H9 (cell line): ENCODE measurements at regions not wholly inside any gene's neighbourhood (a gene's known extent, or its start where the extent isn't known, plus 50 kb on each side); places are given as distances from the start of the nearest gene placed in this dataset.

Source experiments
- DNase-seq: peaks from one replicate; pipeline ENCODE4 v3.0.0-alpha.2; 2017
- H2AFZ ChIP-seq: one replicate; pipeline ENCODE4 v1.6.1; 2013; ENCODE audit warnings: mild to moderate bottlenecking, low read length, control low read depth, moderate library complexity
- H2AK5ac ChIP-seq: 2 replicates; pipeline ENCODE4 v1.6.1; 2013; ENCODE audit warnings: low read length, control low read depth, mixed read lengths; ENCODE audit not compliant: insufficient read length
- H2BK120ac ChIP-seq: one replicate; pipeline ENCODE4 v1.6.1; 2013; ENCODE audit warnings: low read depth, mild to moderate bottlenecking, low read length, control low read depth, inconsistent platforms; ENCODE audit not compliant: poor library complexity, severe bottlenecking
- H2BK12ac ChIP-seq: 2 replicates; pipeline ENCODE4 v1.6.1; 2013; ENCODE audit warnings: low read length, control low read depth, mixed read lengths, low read depth; ENCODE audit not compliant: insufficient read length
- H2BK15ac ChIP-seq: 2 replicates; pipeline ENCODE4 v1.6.1; 2013; ENCODE audit warnings: low read depth, low read length, control low read depth
- H2BK20ac ChIP-seq: one replicate; pipeline ENCODE4 v1.6.1; 2013; ENCODE audit warnings: low read depth, mild to moderate bottlenecking, low read length, control low read depth, inconsistent platforms; ENCODE audit not compliant: poor library complexity, severe bottlenecking
- H2BK5ac ChIP-seq: 2 replicates; pipeline ENCODE4 v1.6.1; 2013; ENCODE audit warnings: low read length, control low read depth, mixed read lengths; ENCODE audit not compliant: insufficient read length
- H3K14ac ChIP-seq: 2 replicates; pipeline ENCODE4 v1.6.1; 2013; ENCODE audit warnings: low read length, control low read depth; ENCODE audit not compliant: insufficient read depth
- H3K18ac ChIP-seq: 2 replicates; pipeline ENCODE4 v1.6.1; 2013; ENCODE audit warnings: low read depth, mild to moderate bottlenecking, mixed read lengths, low read length, control low read depth; ENCODE audit not compliant: insufficient read length
- H3K23ac ChIP-seq: 2 replicates; pipeline ENCODE4 v1.6.1; 2013; ENCODE audit warnings: low read length, control low read depth, mixed read lengths, low read depth; ENCODE audit not compliant: insufficient read length
- H3K23me2 ChIP-seq: 2 replicates; pipeline ENCODE4 v1.6.1; 2013; ENCODE audit warnings: low read depth, mild to moderate bottlenecking, mixed read lengths, low read length, control low read depth; ENCODE audit not compliant: insufficient read length, poor library complexity, severe bottlenecking
- H3K27ac ChIP-seq: 2 replicates; pipeline ENCODE4 v1.5.1; 2013; ENCODE audit warnings: low read length, control low read depth, mixed read lengths, low read depth; ENCODE audit not compliant: insufficient read length
- H3K27me3 ChIP-seq: 2 replicates; pipeline ENCODE4 v1.6.1; 2013; ENCODE audit warnings: low read length, control low read depth, inconsistent platforms; ENCODE audit not compliant: insufficient read depth
- H3K4ac ChIP-seq: 2 replicates; pipeline ENCODE4 v1.6.1; 2013; ENCODE audit warnings: low read depth, mild to moderate bottlenecking, control low read depth, inconsistent platforms, low read length, moderate library complexity
- H3K4me1 ChIP-seq: 2 replicates; pipeline ENCODE4 v1.6.1; 2013; ENCODE audit warnings: low read length, control low read depth, inconsistent platforms; ENCODE audit not compliant: insufficient read depth
- H3K4me2 ChIP-seq: 2 replicates; pipeline ENCODE4 v1.6.1; 2013; ENCODE audit warnings: low read length, control low read depth, mixed read lengths; ENCODE audit not compliant: insufficient read length, insufficient read depth
- H3K56ac ChIP-seq: 2 replicates; pipeline ENCODE4 v1.6.1; 2013; ENCODE audit warnings: low read depth, mild to moderate bottlenecking, mixed read lengths, low read length, control low read depth; ENCODE audit not compliant: insufficient read length
- H3K79me1 ChIP-seq: 2 replicates; pipeline ENCODE4 v1.6.1; 2013; ENCODE audit warnings: low read depth, mild to moderate bottlenecking, moderate library complexity, low read length, control low read depth, inconsistent platforms; ENCODE audit not compliant: insufficient read depth, poor library complexity, severe bottlenecking
- H3K79me2 ChIP-seq: 2 replicates; pipeline ENCODE4 v1.6.1; 2013; ENCODE audit warnings: low read length, control low read depth, inconsistent platforms; ENCODE audit not compliant: insufficient read depth
- H3K9ac ChIP-seq: 2 replicates; pipeline ENCODE4 v1.6.1; 2013; ENCODE audit warnings: low read length, control low read depth, mixed read lengths; ENCODE audit not compliant: insufficient read length; ENCODE audit errors: extremely low read depth
- H3K9me3 ChIP-seq: one replicate; pipeline ENCODE4 v1.6.1; 2013; ENCODE audit warnings: low read depth, low read length, inconsistent platforms; ENCODE audit not compliant: control insufficient read depth
- H3T11ph ChIP-seq: one replicate; pipeline ENCODE4 v1.6.1; 2013; ENCODE audit warnings: mild to moderate bottlenecking, low read length, control low read depth, inconsistent platforms
- H4K20me1 ChIP-seq: one replicate; pipeline ENCODE4 v1.6.1; 2013; ENCODE audit not compliant: control insufficient read depth, insufficient read length, insufficient read depth
- H4K5ac ChIP-seq: 2 replicates; pipeline ENCODE4 v1.6.1; 2013; ENCODE audit warnings: low read depth, mild to moderate bottlenecking, mixed read lengths, low read length, control low read depth; ENCODE audit not compliant: insufficient read length
- H4K8ac ChIP-seq: replicated peaks from 2 replicates; pipeline ENCODE4 v1.6.1; 2013; ENCODE audit warnings: low read length, control low read depth, mixed read lengths, low read depth; ENCODE audit not compliant: insufficient read length
- H4K91ac ChIP-seq: 2 replicates; pipeline ENCODE4 v1.6.1; 2013; ENCODE audit warnings: low read depth, mild to moderate bottlenecking, moderate library complexity, mixed read lengths, low read length, control low read depth; ENCODE audit not compliant: insufficient read length
- H3K27ac Mint-ChIP-seq, 3 experiments: 2 replicates in 2 of 3; 3 replicates in 1 of 3; pipeline ENCODE4 v1.8.0; 2020 to 2021; ENCODE audit warnings: mixed read lengths in 3 of 3, mild to moderate bottlenecking in 1 of 3, moderate library complexity in 1 of 3
- H3K27me3 Mint-ChIP-seq: 2 replicates; pipeline ENCODE4 v1.8.0; 2021; ENCODE audit warnings: low read depth, mild to moderate bottlenecking, moderate library complexity, mixed read lengths
- H3K36me3 Mint-ChIP-seq, 3 experiments: 2 replicates in 2 of 3; 3 replicates in 1 of 3; pipeline ENCODE4 v1.8.0; 2020 to 2021; ENCODE audit warnings: low read depth in 3 of 3, mixed read lengths in 3 of 3; ENCODE audit not compliant: insufficient read depth in 1 of 3
- H3K4me1 Mint-ChIP-seq, 2 experiments: 2 replicates each; pipeline ENCODE4 v1.8.0; 2020; ENCODE audit warnings: mixed read lengths in 2 of 2
- H3K4me3 Mint-ChIP-seq, 2 experiments: 2 replicates in 1 of 2; 3 replicates in 1 of 2; pipeline ENCODE4 v1.8.0; 2020 to 2021; ENCODE audit warnings: mild to moderate bottlenecking in 2 of 2, mixed read lengths in 2 of 2, moderate library complexity in 1 of 2
- H3K9me3 Mint-ChIP-seq, 2 experiments: 2 replicates in 1 of 2; 3 replicates in 1 of 2; pipeline ENCODE4 v1.8.0; 2020; ENCODE audit warnings: mild to moderate bottlenecking in 2 of 2, mixed read lengths in 2 of 2, moderate library complexity in 1 of 2
- WGBS: extraction: QIAGEN DNeasy Blood & Tissue Kit; methylation state at CpG from one replicate; pipeline ENCODE4 v1.1.7; 2013; ENCODE audit warnings: missing lambda C conversion rate, low lambda C conversion rate, mixed read lengths; ENCODE audit not compliant: insufficient read length; ENCODE audit errors: extremely low coverage; 5-methylcytosine and 5-hydroxymethylcytosine counted together
- TF ChIP-seq, protein P1 (sequence below): fragments of 200-600 bp; sonication (generic); conservative IDR thresholded peaks from 3 replicates; pipeline ENCODE4 v1.8.0; 2021; ENCODE audit warnings: antibody characterized with exemption, mild to moderate bottlenecking

DNA sequence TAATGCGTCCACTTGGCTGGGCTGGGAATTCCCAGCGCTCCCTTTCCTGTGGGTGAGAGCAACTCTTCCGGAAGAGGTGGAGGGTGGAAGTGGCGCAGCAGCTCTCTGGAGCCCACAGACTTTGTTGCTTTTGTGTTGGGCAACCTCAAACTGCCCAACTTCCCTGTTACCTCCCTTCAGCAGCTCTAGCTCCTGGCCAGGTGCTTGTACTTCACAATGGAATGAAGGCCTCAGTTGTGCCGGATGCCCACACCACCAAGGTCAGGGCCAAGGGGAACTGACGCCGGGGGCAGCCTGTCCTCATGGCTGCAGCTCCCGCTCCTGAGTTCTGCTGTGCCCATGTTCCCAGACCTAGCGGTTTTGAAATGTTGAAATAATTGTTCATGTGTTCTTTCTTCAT, 322.9 kb downstream of the GALR1 start:
- no peak overlapping the region for H2AK5ac ChIP-seq
- no peak overlapping the region for H2BK5ac ChIP-seq
- no peak overlapping the region for H3K56ac ChIP-seq
- H3K18ac ChIP-seq, result no peak overlapping the region
- no peak overlapping the region for H2BK120ac ChIP-seq
- H4K8ac ChIP-seq, result no peak overlapping the region
- no peaks in the 10 kb centered on the region for H3K79me1 ChIP-seq
- H2BK15ac ChIP-seq, result no peak overlapping the region
- H3K9ac ChIP-seq, result no peak overlapping the region
- no CpG with 5 or more reads among the region's 9 CpGs for WGBS
- Mint-ChIP-seq H3K4me3 (no peak overlapping the region), H3K4me1 (peaks cover 5 to 6% of the 10 kb centered on the region in 2 experiments), H3K36me3 (peaks cover 23 to 30% (median 25%) of the 10 kb centered on the region in 3 experiments), H3K27ac (peak overlapping the region in 1 of 3 experiments; percentile 11; a peak in 1 of 7 replicates), H3K27me3 (peaks cover 1% of the 10 kb centered on the region; the same call in 1 of the 2 replicates), H3K9me3 (peaks cover 24 to 27% of the 10 kb centered on the region in 2 experiments)
- no peak overlapping the region for H3K23ac ChIP-seq
- no peak overlapping the region; the same call in 1 of the 2 replicates for H3K14ac ChIP-seq
- H3K9me3 ChIP-seq, result no peaks in the 10 kb centered on the region
- H4K91ac ChIP-seq, result no peak overlapping the region
- no peak overlapping the region for H3K4ac ChIP-seq
- H3K27me3 ChIP-seq, result no peaks in the 10 kb centered on the region
- no peaks in the 10 kb centered on the region for H3K23me2 ChIP-seq
- no peak overlapping the region for H2BK20ac ChIP-seq
- no peaks in the 10 kb centered on the region for H4K20me1 ChIP-seq
- TF ChIP-seq, protein P1, sequence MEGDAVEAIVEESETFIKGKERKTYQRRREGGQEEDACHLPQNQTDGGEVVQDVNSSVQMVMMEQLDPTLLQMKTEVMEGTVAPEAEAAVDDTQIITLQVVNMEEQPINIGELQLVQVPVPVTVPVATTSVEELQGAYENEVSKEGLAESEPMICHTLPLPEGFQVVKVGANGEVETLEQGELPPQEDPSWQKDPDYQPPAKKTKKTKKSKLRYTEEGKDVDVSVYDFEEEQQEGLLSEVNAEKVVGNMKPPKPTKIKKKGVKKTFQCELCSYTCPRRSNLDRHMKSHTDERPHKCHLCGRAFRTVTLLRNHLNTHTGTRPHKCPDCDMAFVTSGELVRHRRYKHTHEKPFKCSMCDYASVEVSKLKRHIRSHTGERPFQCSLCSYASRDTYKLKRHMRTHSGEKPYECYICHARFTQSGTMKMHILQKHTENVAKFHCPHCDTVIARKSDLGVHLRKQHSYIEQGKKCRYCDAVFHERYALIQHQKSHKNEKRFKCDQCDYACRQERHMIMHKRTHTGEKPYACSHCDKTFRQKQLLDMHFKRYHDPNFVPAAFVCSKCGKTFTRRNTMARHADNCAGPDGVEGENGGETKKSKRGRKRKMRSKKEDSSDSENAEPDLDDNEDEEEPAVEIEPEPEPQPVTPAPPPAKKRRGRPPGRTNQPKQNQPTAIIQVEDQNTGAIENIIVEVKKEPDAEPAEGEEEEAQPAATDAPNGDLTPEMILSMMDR, result no peak
- no peaks in the 10 kb centered on the region for H3K4me1 ChIP-seq
- H3T11ph ChIP-seq, result no peak overlapping the region
- no peak overlapping the region for H3K4me2 ChIP-seq
- no peak overlapping the region for H4K5ac ChIP-seq
- no peak overlapping the region for H2BK12ac ChIP-seq
- no peak for DNase-seq
- H3K27ac ChIP-seq, result no peak overlapping the region
- H3K79me2 ChIP-seq, result no peaks in the 10 kb centered on the region
- H2AFZ ChIP-seq, result no peak overlapping the region
